Fibroblast of skin of left quadriceps (primary cell): ENCODE measurements at regions not wholly inside any gene's neighbourhood (a gene's known extent, or its start where the extent isn't known, plus 50 kb on each side); places are given as distances from the start of the nearest gene placed in this dataset.

Experiments used
- DNase-seq, 2 experiments: peaks; one replicate each; pipeline ENCODE4 v3.0.0-alpha.2; 2013; ENCODE audit warnings: low read depth in 2 of 2

DNA sequence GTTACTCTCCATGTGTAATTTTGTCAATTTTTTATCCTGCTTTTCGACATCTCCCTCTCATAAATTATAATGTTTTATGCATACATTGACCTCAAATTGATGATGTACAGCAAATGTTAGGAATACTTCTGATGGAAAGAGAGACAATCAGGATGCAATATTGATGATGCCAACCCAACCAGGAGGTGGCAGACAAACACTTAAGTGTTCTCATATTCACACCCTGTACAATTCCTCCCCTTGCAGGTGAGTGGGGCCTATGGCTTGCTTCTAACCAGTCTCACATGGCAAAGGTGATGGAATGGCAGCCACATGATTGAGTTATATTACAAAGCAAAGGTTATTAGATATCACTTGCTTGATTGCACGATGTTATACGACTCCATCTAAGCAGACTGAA is 594.3 kb upstream of the REG3G start:
- no peak for DNase-seq

DNA sequence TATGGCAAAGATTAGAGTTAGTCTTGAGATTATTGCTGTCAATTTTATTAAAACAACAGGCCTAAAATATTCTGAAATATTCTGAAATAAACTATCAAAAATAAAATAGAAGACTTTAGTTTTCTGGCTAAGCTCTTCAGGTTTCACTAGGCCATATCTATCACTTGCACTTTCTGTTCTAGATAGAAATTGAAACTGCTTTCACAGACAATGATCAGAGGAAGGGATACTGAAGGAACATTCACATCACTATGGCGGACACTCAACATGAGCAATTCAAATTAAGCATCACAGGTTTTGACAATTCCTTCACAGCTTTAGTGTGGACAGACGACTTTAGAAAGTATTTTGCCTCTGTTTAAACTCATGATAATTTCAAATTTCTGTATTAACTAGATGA is 586.4 kb upstream of the REG3G start:
- no peak for DNase-seq

GRCh38 chr2:78455586-78455985 is 569.9 kb upstream of the REG3G start:
- no peak for DNase-seq

GRCh38 chr2:78457269-78457668 is 568.2 kb upstream of the REG3G start:
- DNase-seq = no peak

DNA sequence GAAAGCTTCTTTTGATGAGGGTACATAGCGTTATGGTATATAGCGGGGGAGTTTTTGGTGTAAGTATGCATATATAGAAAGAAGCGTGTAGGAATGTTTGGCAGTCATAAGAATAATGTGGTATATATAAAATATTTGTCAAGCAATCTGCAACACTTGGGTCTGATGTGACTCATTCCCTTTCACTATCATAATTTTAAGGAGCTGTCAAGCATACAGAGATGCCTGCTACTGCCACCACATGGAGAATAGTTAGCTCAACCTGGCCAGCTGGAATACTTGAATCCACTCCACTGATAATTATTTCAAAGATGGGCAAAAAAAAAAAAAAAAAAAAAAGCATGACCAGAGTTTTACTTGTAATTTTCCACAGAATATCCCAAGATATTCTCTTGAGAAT is 559.8 kb upstream of the REG3G start:
- DNase-seq = no peak

DNA sequence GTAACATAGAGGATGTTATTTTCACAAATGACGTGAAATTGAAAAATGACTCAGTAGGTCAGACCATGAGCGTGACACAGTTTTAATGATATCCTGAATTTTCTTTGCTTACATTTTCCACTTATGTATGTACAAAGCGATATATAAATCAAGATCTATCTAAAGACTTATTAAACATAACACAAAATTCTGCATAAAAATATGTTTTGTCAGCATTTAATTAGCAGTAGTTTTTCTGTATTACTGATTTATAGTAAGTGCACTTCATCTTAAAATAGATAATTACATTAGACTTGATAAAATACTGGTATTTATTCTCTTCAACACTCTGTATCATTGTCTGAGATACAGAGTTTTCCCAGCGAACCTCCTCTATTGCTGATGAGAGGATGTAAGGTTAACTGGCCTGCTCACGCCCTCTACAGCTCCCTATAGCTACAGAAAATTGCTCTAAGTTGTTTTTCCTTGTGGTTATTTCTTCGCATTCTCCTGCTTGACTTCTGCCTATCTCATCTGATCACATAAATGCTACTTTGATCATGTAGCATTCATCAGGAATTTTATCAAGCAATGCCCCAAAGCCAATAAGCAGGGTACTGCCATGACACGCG is 548.8 kb upstream of the REG3G start:
- DNase-seq = no peak

DNA sequence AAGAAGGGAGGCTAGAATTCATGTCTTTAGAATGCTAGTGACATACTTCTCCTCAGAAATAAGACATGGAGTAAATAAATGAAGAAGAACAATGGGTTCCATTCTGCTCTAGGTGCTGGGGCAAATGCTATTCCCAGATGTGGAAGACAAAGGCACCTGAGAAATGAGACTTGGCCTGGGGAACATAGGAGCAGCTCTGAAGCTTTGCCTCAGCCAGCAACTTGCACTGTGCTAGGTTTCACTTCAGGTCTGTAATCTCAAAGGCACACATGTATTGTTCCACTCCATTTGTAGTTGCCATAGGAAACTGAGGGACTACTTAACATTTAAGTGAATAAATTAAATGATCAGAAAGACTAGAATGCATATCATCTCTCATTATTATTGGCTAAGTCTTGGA is 538.9 kb upstream of the REG3G start:
- no peak for DNase-seq

DNA sequence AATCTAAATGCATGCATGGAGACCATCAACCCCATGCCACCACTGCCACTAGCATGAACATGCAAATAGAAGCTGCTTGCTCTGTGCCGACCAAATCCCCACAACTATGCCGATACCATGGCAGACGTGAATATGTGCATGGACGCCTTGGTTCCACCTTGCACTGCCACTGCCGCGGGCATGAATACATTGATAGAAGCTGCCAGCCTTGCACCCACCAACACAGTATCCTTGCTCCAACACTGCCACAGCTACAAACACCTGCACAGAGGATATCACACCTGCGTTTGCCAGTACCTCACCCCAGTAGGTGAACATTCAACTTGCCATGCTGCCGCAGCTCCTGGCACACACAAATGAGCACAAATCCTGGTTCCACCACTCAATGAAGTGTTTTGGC is 527.4 kb upstream of the REG3G start:
- no peak for DNase-seq

GRCh38 chr2:78506301-78506700 is 519.2 kb upstream of the REG3G start:
- no peak for DNase-seq

- no peak for DNase-seq
These were observed 503.6 kb upstream of the REG3G start for GRCh38 chr2:78521938-78522337.

DNA sequence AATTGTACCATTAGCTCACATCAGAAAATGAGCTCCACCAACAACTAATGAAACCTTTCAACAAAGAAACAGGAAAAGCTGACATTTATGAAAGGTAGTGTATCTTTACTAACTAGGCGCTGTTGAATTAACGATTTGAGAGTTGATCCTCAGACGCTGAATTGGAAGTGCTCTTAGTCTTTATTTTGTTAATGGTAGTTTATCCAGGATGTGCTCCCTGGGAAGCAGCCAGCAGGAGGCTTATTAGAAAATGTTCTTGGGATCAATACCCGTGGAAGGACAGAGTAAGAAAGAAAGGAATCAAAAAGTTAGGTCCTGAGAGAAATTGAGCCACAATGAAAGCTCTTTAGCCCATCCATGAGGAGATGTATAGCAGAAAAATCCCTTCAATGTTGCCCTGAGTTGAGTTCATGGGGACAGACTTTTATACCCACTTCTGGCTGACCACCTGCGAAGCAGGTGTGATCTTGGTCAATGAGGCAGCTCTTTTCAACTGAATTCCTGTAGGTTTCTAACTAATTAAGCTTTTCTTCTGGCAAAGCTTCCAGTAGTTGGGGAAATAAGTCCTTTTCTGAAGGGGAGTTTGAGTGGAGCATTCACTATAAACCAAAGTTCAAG is 492.6 kb upstream of the REG3G start:
- no peak for DNase-seq

DNA sequence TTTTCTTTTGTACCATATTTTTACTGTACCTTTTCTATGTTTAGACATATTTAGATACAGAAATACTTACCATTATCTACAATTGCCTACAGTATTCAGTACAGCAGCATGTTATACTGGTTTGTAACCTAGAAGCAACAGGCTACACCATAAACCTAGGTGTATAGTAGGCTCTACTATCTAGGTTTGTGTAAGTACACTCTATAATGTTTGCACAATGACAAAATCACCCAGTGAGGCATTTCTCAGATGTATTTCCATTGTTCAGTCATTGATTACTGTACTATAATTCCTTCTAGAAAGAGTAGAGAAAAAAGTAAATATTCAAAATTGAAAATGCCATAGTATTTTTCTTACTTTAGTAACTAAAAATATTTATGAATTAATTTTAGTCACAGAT is 490.1 kb upstream of the REG3G start:
- no peak for DNase-seq

DNA sequence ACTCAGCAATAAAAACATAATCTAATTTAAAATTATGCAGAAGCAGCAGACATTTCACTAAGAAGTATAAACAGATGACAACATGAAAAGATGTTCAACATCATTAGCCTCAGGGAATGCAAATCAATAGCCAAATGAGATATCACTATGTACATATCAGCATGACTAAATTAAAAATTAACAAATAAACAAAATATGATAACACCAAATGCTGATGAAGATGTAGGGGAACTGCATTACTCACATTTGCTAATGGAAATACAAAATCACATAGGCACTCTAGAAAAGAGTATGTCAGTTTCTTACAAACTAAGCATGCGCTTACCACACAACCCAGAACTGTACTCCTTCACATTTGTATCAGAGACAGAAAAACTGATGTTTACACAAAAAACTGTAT is 487.2 kb upstream of the REG3G start:
- DNase-seq = no peak

DNA sequence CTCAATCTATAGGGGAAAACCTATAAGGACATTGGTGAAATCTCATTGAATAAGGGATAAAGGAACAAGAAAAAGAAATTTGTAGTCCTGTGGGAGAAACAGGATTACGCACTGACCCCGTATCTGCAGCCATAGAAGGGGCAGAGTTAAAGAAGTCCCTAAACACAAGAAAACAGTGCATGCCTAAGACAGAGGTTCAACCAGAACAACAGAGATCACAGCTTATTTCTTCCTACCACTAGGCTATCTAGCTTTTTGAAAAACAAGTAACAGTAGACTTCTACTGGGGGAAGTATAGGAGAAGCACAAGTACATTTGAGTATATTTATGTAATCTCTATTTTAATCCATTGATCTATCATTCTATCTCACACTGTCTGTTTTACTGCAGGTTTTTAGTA is 485.2 kb upstream of the REG3G start:
- no peak for DNase-seq

GRCh38 chr2:78541088-78541450 is 484.4 kb upstream of the REG3G start:
- no peak for DNase-seq

GRCh38 chr2:78541451-78542267 is 483.8 kb upstream of the REG3G start:
- no peak for DNase-seq

DNA sequence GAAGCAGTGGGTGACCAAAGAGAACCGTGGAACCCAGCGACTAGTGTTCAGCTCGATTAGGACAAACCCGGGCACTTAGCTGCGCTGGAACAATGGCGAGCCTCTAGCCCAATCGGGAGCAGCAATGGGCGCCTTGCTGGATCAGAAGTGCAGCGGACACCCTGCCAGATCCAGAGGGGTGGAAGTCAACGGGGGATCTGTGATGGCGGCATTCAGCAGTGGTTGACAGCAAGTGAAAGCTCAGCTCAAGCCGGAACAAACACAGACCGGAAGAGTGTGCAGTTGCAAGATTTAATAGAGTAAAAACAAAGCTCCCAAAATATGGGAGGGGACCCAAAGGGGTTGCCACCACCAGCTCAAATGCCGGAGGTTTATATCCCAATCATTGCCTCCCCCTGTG is 478.7 kb upstream of the REG3G start:
- no peak for DNase-seq

DNA sequence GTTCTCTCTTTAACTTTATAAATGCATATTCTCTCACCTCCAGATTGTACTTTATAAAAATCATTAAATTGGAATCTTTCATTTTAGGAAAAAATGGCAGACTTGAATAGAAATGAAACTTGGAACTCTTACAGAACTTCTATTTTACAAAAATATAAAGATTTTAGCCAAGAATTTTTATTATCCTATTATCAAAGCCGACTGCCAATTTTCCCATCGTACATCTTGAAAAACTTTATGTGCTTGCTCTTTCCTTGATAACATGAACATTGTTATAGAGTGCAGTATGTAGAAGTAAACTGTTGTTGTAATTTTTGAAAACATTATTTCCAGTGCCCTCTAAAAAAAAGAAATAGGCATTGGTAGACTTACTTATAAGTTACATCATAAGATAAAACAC is 475.7 kb upstream of the REG3G start:
- DNase-seq = no peak

DNA sequence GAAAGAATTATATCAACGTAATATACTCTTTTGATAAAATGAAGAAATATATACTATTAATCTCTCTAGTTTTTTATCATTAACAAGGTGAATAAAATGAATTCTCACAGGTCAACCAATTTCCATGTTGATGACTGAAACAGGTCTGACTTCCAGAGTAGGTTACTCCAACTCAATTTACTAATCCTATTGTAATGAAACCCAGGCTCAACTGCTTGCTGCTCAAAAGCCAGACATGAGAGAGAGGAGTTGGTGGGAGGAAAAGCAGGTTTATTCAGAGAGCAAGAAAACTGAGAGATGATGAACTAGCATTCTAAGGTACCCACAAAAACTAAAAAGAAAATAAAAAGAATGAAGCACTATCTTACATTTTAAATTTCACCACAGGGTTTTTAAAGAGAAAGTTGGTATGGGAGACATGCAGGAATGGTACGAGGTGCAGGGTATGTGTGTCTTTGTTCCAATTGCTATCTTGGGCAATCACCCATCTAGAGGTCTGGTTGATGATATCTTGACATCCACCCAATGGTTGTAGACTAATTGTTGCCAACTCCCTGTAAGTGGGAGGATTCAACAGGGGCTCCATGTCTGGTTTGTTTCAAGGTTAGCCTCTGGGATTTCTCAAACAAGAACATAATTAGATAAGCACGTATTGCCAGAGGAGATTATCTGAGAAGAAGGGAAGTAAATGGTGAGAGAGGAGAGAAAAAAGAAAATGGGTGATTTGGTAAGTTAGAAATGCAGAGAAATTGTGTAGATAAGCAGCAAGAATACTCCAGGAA is 471.4 kb upstream of the REG3G start:
- no peak for DNase-seq

- DNase-seq = no peak
These were observed 463.6 kb upstream of the REG3G start for GRCh38 chr2:78561876-78562275.

DNA sequence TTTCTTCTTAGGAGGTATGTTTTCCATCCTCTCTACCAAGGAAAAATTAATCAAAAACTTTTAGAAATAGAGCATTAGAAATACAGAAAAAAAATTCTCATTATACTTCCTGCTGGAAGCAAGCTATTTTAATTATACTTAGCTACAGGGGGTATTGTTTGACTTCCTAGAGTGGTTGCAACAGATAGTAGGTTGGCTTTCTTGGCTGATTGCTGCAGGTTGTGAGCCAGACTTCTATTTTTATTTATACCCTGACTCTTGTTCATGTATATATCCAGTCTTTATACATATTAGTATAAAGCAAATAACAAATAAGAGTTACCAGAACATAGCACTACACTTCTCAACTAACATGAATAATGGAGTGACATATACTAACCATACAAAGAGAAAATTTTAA is 460.8 kb upstream of the REG3G start:
- DNase-seq = no peak

DNA sequence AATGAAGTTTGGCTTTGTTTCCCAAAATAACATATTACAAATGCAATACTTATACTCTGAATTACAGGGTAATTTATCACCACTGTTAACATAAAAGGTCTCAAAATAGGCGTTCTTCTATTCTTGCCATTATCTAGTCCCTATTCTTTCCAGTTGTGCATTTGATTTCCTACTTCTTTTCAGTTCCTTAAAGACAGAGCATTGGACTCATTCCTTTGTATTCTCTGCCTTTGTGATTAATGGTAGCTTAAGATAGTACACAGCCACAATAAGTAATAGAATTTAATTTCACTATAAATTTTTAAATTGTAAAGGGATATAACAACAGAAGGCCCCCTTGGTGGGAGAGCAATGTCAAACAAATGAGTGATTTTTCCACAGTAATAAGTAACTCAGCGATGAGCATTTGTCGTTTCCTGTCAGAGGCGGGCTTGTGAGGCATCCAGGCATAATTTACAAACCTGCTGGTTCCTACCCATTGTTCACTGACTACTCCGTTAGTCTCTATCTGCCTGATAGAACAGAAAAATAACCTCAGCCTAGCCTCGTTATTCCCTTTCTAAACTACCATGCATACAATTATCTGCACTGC is 456.6 kb upstream of the REG3G start:
- DNase-seq = no peak
